ENCODE measurements at regions not wholly inside any gene's neighbourhood (a gene's known extent, or its start where the extent isn't known, plus 50 kb on each side); places are given as distances from the start of the nearest gene placed in this dataset.

DNA sequence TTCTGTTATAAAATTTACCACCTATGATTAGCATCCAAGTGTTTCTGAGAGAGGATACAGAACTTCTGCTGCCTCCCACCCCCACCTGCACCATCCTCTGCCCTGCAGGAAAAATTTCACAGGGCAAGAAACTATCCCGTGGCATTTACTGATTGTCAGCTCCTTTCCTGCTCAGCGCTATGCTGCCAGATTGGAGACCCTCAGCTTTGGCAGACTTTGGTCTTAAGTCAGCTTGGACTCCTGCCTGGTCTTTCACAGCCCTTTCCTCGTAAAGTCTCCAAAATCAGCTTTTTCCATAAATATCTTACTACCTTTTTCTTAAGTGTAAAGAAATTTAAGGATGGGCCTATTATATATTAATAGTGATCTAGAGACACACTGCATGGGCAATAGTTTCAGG is 239.9 kb upstream of the ADAMTS9 start:
- ChIA-PET CTCF (no interaction called here), POLR2A (no interaction called here)
- Mint-ChIP-seq H3K9me3 (peaks cover 23% of the 10 kb centered on the region), H3K27ac (no peak overlapping the region), H3K27me3 (ENCODE audit: low read depth) (peaks cover 5% of the 10 kb centered on the region), H3K36me3 (peaks cover 3% of the 10 kb centered on the region), H3K4me1 (peaks cover 12% of the 10 kb centered on the region), H3K4me3 (no peak overlapping the region)
- TF ChIP-seq, protein P1, sequence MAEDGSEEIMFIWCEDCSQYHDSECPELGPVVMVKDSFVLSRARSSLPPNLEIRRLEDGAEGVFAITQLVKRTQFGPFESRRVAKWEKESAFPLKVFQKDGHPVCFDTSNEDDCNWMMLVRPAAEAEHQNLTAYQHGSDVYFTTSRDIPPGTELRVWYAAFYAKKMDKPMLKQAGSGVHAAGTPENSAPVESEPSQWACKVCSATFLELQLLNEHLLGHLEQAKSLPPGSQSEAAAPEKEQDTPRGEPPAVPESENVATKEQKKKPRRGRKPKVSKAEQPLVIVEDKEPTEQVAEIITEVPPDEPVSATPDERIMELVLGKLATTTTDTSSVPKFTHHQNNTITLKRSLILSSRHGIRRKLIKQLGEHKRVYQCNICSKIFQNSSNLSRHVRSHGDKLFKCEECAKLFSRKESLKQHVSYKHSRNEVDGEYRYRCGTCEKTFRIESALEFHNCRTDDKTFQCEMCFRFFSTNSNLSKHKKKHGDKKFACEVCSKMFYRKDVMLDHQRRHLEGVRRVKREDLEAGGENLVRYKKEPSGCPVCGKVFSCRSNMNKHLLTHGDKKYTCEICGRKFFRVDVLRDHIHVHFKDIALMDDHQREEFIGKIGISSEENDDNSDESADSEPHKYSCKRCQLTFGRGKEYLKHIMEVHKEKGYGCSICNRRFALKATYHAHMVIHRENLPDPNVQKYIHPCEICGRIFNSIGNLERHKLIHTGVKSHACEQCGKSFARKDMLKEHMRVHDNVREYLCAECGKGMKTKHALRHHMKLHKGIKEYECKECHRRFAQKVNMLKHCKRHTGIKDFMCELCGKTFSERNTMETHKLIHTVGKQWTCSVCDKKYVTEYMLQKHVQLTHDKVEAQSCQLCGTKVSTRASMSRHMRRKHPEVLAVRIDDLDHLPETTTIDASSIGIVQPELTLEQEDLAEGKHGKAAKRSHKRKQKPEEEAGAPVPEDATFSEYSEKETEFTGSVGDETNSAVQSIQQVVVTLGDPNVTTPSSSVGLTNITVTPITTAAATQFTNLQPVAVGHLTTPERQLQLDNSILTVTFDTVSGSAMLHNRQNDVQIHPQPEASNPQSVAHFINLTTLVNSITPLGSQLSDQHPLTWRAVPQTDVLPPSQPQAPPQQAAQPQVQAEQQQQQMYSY (CRISPR knock-in tag; IDR thresholded peaks at IDR 0.05), result no peak
- TF ChIP-seq, protein P2, sequence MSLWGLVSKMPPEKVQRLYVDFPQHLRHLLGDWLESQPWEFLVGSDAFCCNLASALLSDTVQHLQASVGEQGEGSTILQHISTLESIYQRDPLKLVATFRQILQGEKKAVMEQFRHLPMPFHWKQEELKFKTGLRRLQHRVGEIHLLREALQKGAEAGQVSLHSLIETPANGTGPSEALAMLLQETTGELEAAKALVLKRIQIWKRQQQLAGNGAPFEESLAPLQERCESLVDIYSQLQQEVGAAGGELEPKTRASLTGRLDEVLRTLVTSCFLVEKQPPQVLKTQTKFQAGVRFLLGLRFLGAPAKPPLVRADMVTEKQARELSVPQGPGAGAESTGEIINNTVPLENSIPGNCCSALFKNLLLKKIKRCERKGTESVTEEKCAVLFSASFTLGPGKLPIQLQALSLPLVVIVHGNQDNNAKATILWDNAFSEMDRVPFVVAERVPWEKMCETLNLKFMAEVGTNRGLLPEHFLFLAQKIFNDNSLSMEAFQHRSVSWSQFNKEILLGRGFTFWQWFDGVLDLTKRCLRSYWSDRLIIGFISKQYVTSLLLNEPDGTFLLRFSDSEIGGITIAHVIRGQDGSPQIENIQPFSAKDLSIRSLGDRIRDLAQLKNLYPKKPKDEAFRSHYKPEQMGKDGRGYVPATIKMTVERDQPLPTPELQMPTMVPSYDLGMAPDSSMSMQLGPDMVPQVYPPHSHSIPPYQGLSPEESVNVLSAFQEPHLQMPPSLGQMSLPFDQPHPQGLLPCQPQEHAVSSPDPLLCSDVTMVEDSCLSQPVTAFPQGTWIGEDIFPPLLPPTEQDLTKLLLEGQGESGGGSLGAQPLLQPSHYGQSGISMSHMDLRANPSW (CRISPR knock-in tag; conservative IDR thresholded peaks at IDR 0.05; ENCODE audit: low read depth), result no peak
- TF ChIP-seq NFE2L1 (CRISPR knock-in tag; IDR thresholded peaks at IDR 0.05) (no peak), ZNF263 (CRISPR knock-in tag; IDR thresholded peaks at IDR 0.05; ENCODE audit: low read depth) (no peak), NR1H2 (CRISPR knock-in tag; IDR thresholded peaks at IDR 0.05) (no peak), GABPB1 (CRISPR knock-in tag; IDR thresholded peaks at IDR 0.05) (no peak), ZBTB21 (CRISPR knock-in tag; IDR thresholded peaks at IDR 0.05; ENCODE audit: borderline replicate concordance) (no peak), ZNF219 (CRISPR knock-in tag; IDR thresholded peaks at IDR 0.05; ENCODE audit: borderline replicate concordance) (no peak), ZNF671 (CRISPR knock-in tag; IDR thresholded peaks at IDR 0.05) (no peak), USF2 (CRISPR knock-in tag; IDR thresholded peaks at IDR 0.05) (no peak), FOXP1 (CRISPR knock-in tag; IDR thresholded peaks at IDR 0.05; ENCODE audit: borderline replicate concordance) (no peak), JUN (CRISPR knock-in tag; IDR thresholded peaks at IDR 0.05) (no peak), NFYB (CRISPR knock-in tag; conservative IDR thresholded peaks at IDR 0.05; ENCODE audit: low read depth) (no peak), CTCF (IDR thresholded peaks at IDR 0.05) (no peak)
- TF ChIP-seq, protein P3, sequence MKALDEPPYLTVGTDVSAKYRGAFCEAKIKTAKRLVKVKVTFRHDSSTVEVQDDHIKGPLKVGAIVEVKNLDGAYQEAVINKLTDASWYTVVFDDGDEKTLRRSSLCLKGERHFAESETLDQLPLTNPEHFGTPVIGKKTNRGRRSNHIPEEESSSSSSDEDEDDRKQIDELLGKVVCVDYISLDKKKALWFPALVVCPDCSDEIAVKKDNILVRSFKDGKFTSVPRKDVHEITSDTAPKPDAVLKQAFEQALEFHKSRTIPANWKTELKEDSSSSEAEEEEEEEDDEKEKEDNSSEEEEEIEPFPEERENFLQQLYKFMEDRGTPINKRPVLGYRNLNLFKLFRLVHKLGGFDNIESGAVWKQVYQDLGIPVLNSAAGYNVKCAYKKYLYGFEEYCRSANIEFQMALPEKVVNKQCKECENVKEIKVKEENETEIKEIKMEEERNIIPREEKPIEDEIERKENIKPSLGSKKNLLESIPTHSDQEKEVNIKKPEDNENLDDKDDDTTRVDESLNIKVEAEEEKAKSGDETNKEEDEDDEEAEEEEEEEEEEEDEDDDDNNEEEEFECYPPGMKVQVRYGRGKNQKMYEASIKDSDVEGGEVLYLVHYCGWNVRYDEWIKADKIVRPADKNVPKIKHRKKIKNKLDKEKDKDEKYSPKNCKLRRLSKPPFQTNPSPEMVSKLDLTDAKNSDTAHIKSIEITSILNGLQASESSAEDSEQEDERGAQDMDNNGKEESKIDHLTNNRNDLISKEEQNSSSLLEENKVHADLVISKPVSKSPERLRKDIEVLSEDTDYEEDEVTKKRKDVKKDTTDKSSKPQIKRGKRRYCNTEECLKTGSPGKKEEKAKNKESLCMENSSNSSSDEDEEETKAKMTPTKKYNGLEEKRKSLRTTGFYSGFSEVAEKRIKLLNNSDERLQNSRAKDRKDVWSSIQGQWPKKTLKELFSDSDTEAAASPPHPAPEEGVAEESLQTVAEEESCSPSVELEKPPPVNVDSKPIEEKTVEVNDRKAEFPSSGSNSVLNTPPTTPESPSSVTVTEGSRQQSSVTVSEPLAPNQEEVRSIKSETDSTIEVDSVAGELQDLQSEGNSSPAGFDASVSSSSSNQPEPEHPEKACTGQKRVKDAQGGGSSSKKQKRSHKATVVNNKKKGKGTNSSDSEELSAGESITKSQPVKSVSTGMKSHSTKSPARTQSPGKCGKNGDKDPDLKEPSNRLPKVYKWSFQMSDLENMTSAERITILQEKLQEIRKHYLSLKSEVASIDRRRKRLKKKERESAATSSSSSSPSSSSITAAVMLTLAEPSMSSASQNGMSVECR (CRISPR knock-in tag; IDR thresholded peaks at IDR 0.05; ENCODE audit: borderline replicate concordance), result no peak
- TF ChIP-seq, protein P4, sequence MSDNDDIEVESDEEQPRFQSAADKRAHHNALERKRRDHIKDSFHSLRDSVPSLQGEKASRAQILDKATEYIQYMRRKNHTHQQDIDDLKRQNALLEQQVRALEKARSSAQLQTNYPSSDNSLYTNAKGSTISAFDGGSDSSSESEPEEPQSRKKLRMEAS (CRISPR knock-in tag; IDR thresholded peaks at IDR 0.05), result no peak
- TF ChIP-seq, protein P5, sequence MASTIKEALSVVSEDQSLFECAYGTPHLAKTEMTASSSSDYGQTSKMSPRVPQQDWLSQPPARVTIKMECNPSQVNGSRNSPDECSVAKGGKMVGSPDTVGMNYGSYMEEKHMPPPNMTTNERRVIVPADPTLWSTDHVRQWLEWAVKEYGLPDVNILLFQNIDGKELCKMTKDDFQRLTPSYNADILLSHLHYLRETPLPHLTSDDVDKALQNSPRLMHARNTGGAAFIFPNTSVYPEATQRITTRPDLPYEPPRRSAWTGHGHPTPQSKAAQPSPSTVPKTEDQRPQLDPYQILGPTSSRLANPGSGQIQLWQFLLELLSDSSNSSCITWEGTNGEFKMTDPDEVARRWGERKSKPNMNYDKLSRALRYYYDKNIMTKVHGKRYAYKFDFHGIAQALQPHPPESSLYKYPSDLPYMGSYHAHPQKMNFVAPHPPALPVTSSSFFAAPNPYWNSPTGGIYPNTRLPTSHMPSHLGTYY (CRISPR knock-in tag; IDR thresholded peaks at IDR 0.05), result no peak
- DNase-seq (ENCODE audit: low spot score), result no peak
- ATAC-seq, result no peak

All from WTC11 (cell line).